ENCODE measurements at regions not wholly inside any gene's neighbourhood (a gene's known extent, or its start where the extent isn't known, plus 50 kb on each side); places are given as distances from the start of the nearest gene placed in this dataset.

- no peak for ATAC-seq
- no peak for TF ChIP-seq ISL1 (CRISPR knock-in tag; IDR thresholded peaks at IDR 0.05)
- no peak for TF ChIP-seq ARNTL (CRISPR knock-in tag; IDR thresholded peaks at IDR 0.05; ENCODE audit: borderline replicate concordance, low read depth)
- TF ChIP-seq GLIS3 (CRISPR knock-in tag; IDR thresholded peaks at IDR 0.05): no peak
- TF ChIP-seq TCF4 (CRISPR knock-in tag; IDR thresholded peaks at IDR 0.05; ENCODE audit: borderline replicate concordance): no peak
- no peak for TF ChIP-seq ESRRG (CRISPR knock-in tag; IDR thresholded peaks at IDR 0.05)
- TF ChIP-seq ZNF70 (CRISPR knock-in tag; IDR thresholded peaks at IDR 0.05): no peak
Observed at GRCh38 chr18:73279498-73279897, 411.7 kb upstream of the NETO1 start.

GRCh38 chr18:73274812-73275621 is 407.2 kb upstream of the NETO1 start:
- no peak for ATAC-seq
- TF ChIP-seq ZNF70 (CRISPR knock-in tag; IDR thresholded peaks at IDR 0.05): no peak
- TF ChIP-seq CSDC2 (CRISPR knock-in tag; IDR thresholded peaks at IDR 0.05): no peak

GRCh38 chr18:73270920-73271634 is 403.3 kb upstream of the NETO1 start:
- no peak for ATAC-seq
- TF ChIP-seq ZC3H10 (CRISPR knock-in tag; IDR thresholded peaks at IDR 0.05) (no peak), ZNF565 (CRISPR knock-in tag; conservative IDR thresholded peaks at IDR 0.05; ENCODE audit: low read depth) (no peak), CREB5 (CRISPR knock-in tag; IDR thresholded peaks at IDR 0.05; ENCODE audit: low read depth) (no peak), TSHZ2 (CRISPR knock-in tag; IDR thresholded peaks at IDR 0.05) (no peak), ISL1 (CRISPR knock-in tag; IDR thresholded peaks at IDR 0.05) (no peak), GLIS3 (CRISPR knock-in tag; IDR thresholded peaks at IDR 0.05) (no peak), TOX (CRISPR knock-in tag; IDR thresholded peaks at IDR 0.05; ENCODE audit: borderline replicate concordance) (no peak), PATZ1 (CRISPR knock-in tag; IDR thresholded peaks at IDR 0.05; ENCODE audit: borderline replicate concordance) (no peak), POU6F1 (CRISPR knock-in tag; IDR thresholded peaks at IDR 0.05; ENCODE audit: borderline replicate concordance, low read depth) (no peak), ZNF70 (CRISPR knock-in tag; IDR thresholded peaks at IDR 0.05) (no peak), CSDC2 (CRISPR knock-in tag; IDR thresholded peaks at IDR 0.05) (no peak), ZFP30 (CRISPR knock-in tag; IDR thresholded peaks at IDR 0.05) (no peak), ZFP3 (CRISPR knock-in tag; IDR thresholded peaks at IDR 0.05) (no peak)

GRCh38 chr18:73264562-73264921 is 396.8 kb upstream of the NETO1 start:
- no peak for ATAC-seq
- TF ChIP-seq ZNF70 (CRISPR knock-in tag; IDR thresholded peaks at IDR 0.05): no peak

GRCh38 chr18:73261923-73262322 is 394.1 kb upstream of the NETO1 start:
- no peak for ATAC-seq
- no peak for TF ChIP-seq TOX (CRISPR knock-in tag; IDR thresholded peaks at IDR 0.05; ENCODE audit: borderline replicate concordance)
- no peak for TF ChIP-seq PATZ1 (CRISPR knock-in tag; IDR thresholded peaks at IDR 0.05; ENCODE audit: borderline replicate concordance)
- TF ChIP-seq ZFP3 (CRISPR knock-in tag; IDR thresholded peaks at IDR 0.05): no peak
